ENCODE measurements at regions not wholly inside any gene's neighbourhood (a gene's known extent, or its start where the extent isn't known, plus 50 kb on each side); places are given as distances from the start of the nearest gene placed in this dataset.

DNA sequence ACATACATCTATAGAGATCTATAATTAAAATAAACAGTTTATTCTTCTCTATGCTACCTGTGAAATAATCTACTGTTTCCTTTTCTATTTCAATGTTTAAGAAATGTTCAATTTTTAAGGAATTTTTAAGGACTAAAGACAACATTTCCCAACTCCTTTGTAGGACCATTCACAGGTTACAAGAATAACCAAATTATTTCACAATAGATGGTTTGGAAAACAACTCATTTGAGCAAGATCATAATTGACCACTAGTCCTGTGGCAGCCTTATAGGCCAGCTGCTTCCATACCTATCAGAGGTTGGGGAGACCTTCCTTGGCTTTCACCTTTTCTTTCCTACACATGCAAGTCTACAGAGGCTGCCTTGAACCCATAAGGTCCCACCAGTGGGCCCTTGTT is 193.7 kb downstream of the TTC39B start:
- H3K9me3 ChIP-seq (ENCODE audit: control insufficient read depth, insufficient read depth, low read depth, low read length), result no peaks in the 10 kb centered on the region
- no peaks in the 10 kb centered on the region for H3K36me3 ChIP-seq (ENCODE audit: control insufficient read depth, insufficient read depth, low read length)
- no peak for TF ChIP-seq SIN3A (IDR thresholded peaks at IDR 0.05; ENCODE audit: borderline replicate concordance, insufficient read depth, low read depth, low read length)
- TF ChIP-seq, protein P1, sequence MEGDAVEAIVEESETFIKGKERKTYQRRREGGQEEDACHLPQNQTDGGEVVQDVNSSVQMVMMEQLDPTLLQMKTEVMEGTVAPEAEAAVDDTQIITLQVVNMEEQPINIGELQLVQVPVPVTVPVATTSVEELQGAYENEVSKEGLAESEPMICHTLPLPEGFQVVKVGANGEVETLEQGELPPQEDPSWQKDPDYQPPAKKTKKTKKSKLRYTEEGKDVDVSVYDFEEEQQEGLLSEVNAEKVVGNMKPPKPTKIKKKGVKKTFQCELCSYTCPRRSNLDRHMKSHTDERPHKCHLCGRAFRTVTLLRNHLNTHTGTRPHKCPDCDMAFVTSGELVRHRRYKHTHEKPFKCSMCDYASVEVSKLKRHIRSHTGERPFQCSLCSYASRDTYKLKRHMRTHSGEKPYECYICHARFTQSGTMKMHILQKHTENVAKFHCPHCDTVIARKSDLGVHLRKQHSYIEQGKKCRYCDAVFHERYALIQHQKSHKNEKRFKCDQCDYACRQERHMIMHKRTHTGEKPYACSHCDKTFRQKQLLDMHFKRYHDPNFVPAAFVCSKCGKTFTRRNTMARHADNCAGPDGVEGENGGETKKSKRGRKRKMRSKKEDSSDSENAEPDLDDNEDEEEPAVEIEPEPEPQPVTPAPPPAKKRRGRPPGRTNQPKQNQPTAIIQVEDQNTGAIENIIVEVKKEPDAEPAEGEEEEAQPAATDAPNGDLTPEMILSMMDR (IDR thresholded peaks at IDR 0.05), result no peak
- TF ChIP-seq, protein P2, sequence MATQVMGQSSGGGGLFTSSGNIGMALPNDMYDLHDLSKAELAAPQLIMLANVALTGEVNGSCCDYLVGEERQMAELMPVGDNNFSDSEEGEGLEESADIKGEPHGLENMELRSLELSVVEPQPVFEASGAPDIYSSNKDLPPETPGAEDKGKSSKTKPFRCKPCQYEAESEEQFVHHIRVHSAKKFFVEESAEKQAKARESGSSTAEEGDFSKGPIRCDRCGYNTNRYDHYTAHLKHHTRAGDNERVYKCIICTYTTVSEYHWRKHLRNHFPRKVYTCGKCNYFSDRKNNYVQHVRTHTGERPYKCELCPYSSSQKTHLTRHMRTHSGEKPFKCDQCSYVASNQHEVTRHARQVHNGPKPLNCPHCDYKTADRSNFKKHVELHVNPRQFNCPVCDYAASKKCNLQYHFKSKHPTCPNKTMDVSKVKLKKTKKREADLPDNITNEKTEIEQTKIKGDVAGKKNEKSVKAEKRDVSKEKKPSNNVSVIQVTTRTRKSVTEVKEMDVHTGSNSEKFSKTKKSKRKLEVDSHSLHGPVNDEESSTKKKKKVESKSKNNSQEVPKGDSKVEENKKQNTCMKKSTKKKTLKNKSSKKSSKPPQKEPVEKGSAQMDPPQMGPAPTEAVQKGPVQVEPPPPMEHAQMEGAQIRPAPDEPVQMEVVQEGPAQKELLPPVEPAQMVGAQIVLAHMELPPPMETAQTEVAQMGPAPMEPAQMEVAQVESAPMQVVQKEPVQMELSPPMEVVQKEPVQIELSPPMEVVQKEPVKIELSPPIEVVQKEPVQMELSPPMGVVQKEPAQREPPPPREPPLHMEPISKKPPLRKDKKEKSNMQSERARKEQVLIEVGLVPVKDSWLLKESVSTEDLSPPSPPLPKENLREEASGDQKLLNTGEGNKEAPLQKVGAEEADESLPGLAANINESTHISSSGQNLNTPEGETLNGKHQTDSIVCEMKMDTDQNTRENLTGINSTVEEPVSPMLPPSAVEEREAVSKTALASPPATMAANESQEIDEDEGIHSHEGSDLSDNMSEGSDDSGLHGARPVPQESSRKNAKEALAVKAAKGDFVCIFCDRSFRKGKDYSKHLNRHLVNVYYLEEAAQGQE (IDR thresholded peaks at IDR 0.05; ENCODE audit: insufficient read depth in 1 of 2, low read depth in 2 of 2, low read length in 1 of 2), result no peak
- no peak for TF ChIP-seq TCF7L2 (IDR thresholded peaks at IDR 0.05; ENCODE audit: low read depth, low read length)
- TF ChIP-seq POLR2AphosphoS5 (IDR thresholded peaks at IDR 0.05; ENCODE audit: low read depth, low read length), result no peak
- DNase-seq (ENCODE audit: low read depth, low spot score) (no peak), ATAC-seq (no peak)
- in situ Hi-C loops (cut with HindIII; ENCODE audit: low pct_unique_long_range_greater_than_20kb, low sequenced_read_pairs) (no loop called here), intact Hi-C loops (cut with micrococcal nuclease; ENCODE audit: unreplicated experiment) (no loop called here)
- no peaks in the 10 kb centered on the region for H3K4me1 ChIP-seq (ENCODE audit: control insufficient read depth, insufficient read depth, low read length)
- ChIA-PET POLR2A (no interaction called here), CTCF (no interaction called here)
- H3K27ac ChIP-seq (ENCODE audit: low read length), result no peak overlapping the region
- H3K4me3 ChIP-seq (ENCODE audit: low read depth in 2 of 2, low read length in 2 of 2), result no peak overlapping the region
- H3K27me3 ChIP-seq (ENCODE audit: control insufficient read depth, insufficient read depth, low read length), result no peaks in the 10 kb centered on the region
- BruUV-seq (replicated peaks), result no TSS peak

DNA sequence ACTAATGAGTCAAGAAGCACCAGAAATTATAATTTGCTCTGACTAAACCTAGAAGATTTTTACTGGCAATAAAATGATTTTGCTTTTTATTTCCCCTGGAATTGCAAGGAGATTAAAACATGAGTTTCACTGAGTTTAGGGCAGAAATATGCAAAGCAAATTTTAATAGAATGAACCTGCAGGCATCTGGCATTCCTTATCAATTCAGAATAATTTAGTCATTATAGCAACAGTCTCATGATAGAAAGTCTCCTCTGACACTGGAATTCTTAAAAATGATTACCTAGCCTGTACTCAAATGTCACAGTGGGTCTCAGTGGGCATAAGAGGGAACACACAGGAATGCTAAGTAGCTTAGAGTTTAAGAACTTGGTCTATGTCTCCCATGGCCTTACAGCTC is 195.9 kb downstream of the TTC39B start:
- ChIA-PET POLR2A (no interaction called here), CTCF (no interaction called here)
- Histone ChIP-seq H3K27me3 (ENCODE audit: control insufficient read depth, insufficient read depth, low read length) (no peaks in the 10 kb centered on the region), H3K9me3 (ENCODE audit: control insufficient read depth, insufficient read depth, low read depth, low read length) (no peaks in the 10 kb centered on the region), H3K4me3 (ENCODE audit: low read depth in 2 of 2, low read length in 2 of 2) (no peak overlapping the region), H3K36me3 (ENCODE audit: control insufficient read depth, insufficient read depth, low read length) (no peaks in the 10 kb centered on the region), H3K4me1 (ENCODE audit: control insufficient read depth, insufficient read depth, low read length) (no peaks in the 10 kb centered on the region), H3K27ac (ENCODE audit: low read length) (no peak overlapping the region)
- no TSS peak for BruUV-seq (replicated peaks)
- DNase-seq (ENCODE audit: low read depth, low spot score) (no peak), ATAC-seq (no peak)
- TF ChIP-seq TCF7L2 (IDR thresholded peaks at IDR 0.05; ENCODE audit: low read depth, low read length) (no peak), SIN3A (IDR thresholded peaks at IDR 0.05; ENCODE audit: borderline replicate concordance, insufficient read depth, low read depth, low read length) (no peak), POLR2AphosphoS5 (IDR thresholded peaks at IDR 0.05; ENCODE audit: low read depth, low read length) (no peak)
- TF ChIP-seq, protein P2 (IDR thresholded peaks at IDR 0.05; ENCODE audit: insufficient read depth in 1 of 2, low read depth in 2 of 2, low read length in 1 of 2), result no peak
- TF ChIP-seq, protein P1 (IDR thresholded peaks at IDR 0.05), result no peak
- intact Hi-C loops (cut with micrococcal nuclease; ENCODE audit: unreplicated experiment), result no loop called here
- in situ Hi-C loops (cut with HindIII; ENCODE audit: low pct_unique_long_range_greater_than_20kb, low sequenced_read_pairs), result no loop called here
